ENCODE measurements at regions not wholly inside any gene's neighbourhood (a gene's known extent, or its start where the extent isn't known, plus 50 kb on each side); places are given as distances from the start of the nearest gene placed in this dataset.

DNA sequence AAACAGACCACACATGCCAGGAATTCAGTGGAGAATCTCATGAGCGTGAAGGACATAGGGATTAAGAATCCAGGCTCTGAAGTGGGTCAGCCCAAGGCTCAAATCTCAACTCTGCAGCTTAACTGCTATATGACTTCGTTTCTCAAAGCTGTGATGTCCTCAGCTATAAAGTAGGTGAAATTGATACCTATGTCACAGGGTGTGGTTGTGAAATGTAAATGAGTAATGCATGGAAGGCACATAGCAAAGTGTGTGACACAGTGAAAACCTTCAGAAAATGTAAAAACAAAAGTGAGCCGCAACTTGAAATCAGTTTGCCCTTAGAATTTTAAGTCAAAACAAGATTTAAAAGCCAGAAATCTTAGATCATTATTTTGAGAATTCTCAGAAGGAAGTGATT lies 145.7 kb upstream of the PRMT6 start:
- H3K4me1 Mint-ChIP-seq (ENCODE audit: insufficient read depth, unreplicated experiment), result peaks cover 17% of the 10 kb centered on the region
- DNase-seq (ENCODE audit: unreplicated experiment), result peak; percentile 40
- TF ChIP-seq, protein P1, sequence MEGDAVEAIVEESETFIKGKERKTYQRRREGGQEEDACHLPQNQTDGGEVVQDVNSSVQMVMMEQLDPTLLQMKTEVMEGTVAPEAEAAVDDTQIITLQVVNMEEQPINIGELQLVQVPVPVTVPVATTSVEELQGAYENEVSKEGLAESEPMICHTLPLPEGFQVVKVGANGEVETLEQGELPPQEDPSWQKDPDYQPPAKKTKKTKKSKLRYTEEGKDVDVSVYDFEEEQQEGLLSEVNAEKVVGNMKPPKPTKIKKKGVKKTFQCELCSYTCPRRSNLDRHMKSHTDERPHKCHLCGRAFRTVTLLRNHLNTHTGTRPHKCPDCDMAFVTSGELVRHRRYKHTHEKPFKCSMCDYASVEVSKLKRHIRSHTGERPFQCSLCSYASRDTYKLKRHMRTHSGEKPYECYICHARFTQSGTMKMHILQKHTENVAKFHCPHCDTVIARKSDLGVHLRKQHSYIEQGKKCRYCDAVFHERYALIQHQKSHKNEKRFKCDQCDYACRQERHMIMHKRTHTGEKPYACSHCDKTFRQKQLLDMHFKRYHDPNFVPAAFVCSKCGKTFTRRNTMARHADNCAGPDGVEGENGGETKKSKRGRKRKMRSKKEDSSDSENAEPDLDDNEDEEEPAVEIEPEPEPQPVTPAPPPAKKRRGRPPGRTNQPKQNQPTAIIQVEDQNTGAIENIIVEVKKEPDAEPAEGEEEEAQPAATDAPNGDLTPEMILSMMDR (IDR thresholded peaks at IDR 0.05; ENCODE audit: unreplicated experiment), result no peak
- H3K27me3 Mint-ChIP-seq (ENCODE audit: insufficient read depth, unreplicated experiment), result no peaks in the 10 kb centered on the region
- H3K27ac Mint-ChIP-seq (ENCODE audit: low read depth, unreplicated experiment), result peak overlapping the region; percentile 68
- H3K36me3 Mint-ChIP-seq (ENCODE audit: insufficient read depth, unreplicated experiment), result no peaks in the 10 kb centered on the region
- ChIA-PET CTCF (interaction anchor here (0.6 kb wide), 1 partner anchor 89 kb away, joined by 3 read pairs; no protein-coding TSS in a partner anchor), POLR2A (no interaction called here)
- no peaks in the 10 kb centered on the region for H3K9me3 Mint-ChIP-seq (ENCODE audit: unreplicated experiment)
- intact Hi-C loops (cut with micrococcal nuclease), result no loop called here
- no peak overlapping the region for H3K4me3 Mint-ChIP-seq (ENCODE audit: unreplicated experiment)
- no TSS peak for BruUV-seq (replicated peaks)

DNA sequence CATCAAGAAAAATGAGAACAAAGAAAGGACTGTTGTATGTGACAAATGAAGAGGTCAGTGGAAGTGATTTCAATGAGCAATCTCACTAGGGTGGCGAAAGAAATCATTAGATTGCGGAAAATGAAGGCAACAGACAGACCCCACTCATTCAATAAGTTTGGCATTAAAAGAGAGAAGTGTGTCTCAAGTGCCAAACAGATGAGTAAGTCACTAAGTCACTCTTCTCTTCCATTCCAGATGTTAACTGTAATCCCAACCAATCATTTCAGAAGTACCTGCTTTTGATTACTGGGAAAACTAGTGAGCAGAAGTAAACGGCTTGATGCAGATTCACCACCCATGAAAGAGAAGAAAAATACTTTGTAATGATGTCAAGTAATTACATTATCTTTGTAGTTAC lies 144.3 kb upstream of the PRMT6 start:
- Mint-ChIP-seq H3K27me3 (ENCODE audit: insufficient read depth, unreplicated experiment) (no peaks in the 10 kb centered on the region), H3K9me3 (ENCODE audit: unreplicated experiment) (no peaks in the 10 kb centered on the region), H3K27ac (ENCODE audit: low read depth, unreplicated experiment) (no peak overlapping the region), H3K4me3 (ENCODE audit: unreplicated experiment) (no peak overlapping the region), H3K4me1 (ENCODE audit: insufficient read depth, unreplicated experiment) (peaks cover 17% of the 10 kb centered on the region), H3K36me3 (ENCODE audit: insufficient read depth, unreplicated experiment) (no peaks in the 10 kb centered on the region)
- CTCF ChIA-PET, result no interaction called here
- DNase-seq (ENCODE audit: unreplicated experiment), result no peak
- POLR2A ChIA-PET, result no interaction called here
- TF ChIP-seq, protein P1 (IDR thresholded peaks at IDR 0.05; ENCODE audit: unreplicated experiment), result no peak
- intact Hi-C loops (cut with micrococcal nuclease), result no loop called here
- no TSS peak for BruUV-seq (replicated peaks)

DNA sequence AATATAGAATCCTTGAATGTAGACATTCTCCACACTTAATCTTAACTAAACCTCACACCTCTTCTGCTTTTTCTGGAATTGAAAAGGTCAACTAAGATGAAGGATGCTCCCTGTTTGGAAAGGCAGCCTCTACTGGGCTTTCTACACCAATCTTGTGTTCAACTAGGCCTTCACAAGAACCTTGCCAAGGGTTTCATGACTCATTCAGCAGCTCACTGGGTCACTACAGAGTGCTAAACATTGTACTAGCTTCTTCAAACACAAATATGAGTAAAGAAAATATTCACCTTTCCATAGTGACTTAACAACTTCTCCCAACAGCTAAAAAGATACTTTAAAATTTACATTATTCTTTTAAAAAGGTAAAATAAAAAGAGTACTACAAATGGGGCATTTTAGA lies 135.3 kb upstream of the PRMT6 start:
- intact Hi-C loops (cut with micrococcal nuclease), result no loop called here
- DNase-seq (ENCODE audit: unreplicated experiment), result peak; percentile 17

DNA sequence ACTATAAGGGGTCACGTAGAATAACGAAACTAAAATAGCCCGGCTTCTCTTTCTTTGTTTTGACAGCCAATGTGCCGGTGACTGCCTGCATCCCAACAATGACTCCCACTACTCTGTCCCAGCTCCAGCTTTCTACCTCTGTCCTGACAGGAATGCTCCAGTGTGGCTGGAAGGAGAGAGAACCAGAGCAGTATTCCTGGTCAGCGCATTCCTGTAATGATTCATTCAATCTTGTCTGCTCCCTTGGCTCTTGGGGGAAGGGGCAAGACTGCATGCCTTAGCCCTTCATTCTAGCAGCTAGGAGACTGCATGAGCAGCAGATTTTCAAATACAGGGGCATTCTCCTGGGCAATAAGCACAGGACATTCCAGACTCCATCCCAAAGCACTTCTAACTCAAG lies 132.1 kb upstream of the PRMT6 start:
- intact Hi-C loops (cut with micrococcal nuclease), result no loop called here
- BruUV-seq (replicated peaks), result no TSS peak
- H3K36me3 Mint-ChIP-seq (ENCODE audit: insufficient read depth, unreplicated experiment), result no peaks in the 10 kb centered on the region
- ChIA-PET CTCF (no interaction called here), POLR2A (no interaction called here)
- H3K4me1 Mint-ChIP-seq (ENCODE audit: insufficient read depth, unreplicated experiment), result peaks cover 8% of the 10 kb centered on the region
- no peak overlapping the region for H3K27ac Mint-ChIP-seq (ENCODE audit: low read depth, unreplicated experiment)
- no peaks in the 10 kb centered on the region for H3K9me3 Mint-ChIP-seq (ENCODE audit: unreplicated experiment)
- TF ChIP-seq, protein P1 (IDR thresholded peaks at IDR 0.05; ENCODE audit: unreplicated experiment), result no peak
- H3K4me3 Mint-ChIP-seq (ENCODE audit: unreplicated experiment), result no peak overlapping the region
- H3K27me3 Mint-ChIP-seq (ENCODE audit: insufficient read depth, unreplicated experiment), result no peaks in the 10 kb centered on the region
- no peak for DNase-seq (ENCODE audit: unreplicated experiment)

More for the DNA sequence above, 135.3 kb upstream of the PRMT6 start:
- H3K4me1 Mint-ChIP-seq (ENCODE audit: insufficient read depth, unreplicated experiment), result no peaks in the 10 kb centered on the region
- H3K36me3 Mint-ChIP-seq (ENCODE audit: insufficient read depth, unreplicated experiment), result no peaks in the 10 kb centered on the region
- no peak overlapping the region for H3K27ac Mint-ChIP-seq (ENCODE audit: low read depth, unreplicated experiment)
- ChIA-PET POLR2A (no interaction called here), CTCF (no interaction called here)
- H3K27me3 Mint-ChIP-seq (ENCODE audit: insufficient read depth, unreplicated experiment), result no peaks in the 10 kb centered on the region
- no peak overlapping the region for H3K4me3 Mint-ChIP-seq (ENCODE audit: unreplicated experiment)
- TF ChIP-seq, protein P1 (IDR thresholded peaks at IDR 0.05; ENCODE audit: unreplicated experiment), result no peak
- no TSS peak for BruUV-seq (replicated peaks)
- H3K9me3 Mint-ChIP-seq (ENCODE audit: unreplicated experiment), result no peaks in the 10 kb centered on the region

Measured in MCF 10A (cell line).